G401 (cell line): ENCODE measurements at regions not wholly inside any gene's neighbourhood (a gene's known extent, or its start where the extent isn't known, plus 50 kb on each side); places are given as distances from the start of the nearest gene placed in this dataset.

Source experiments
- DNase-seq: peaks from one replicate; pipeline ENCODE4 v3.0.0-alpha.2; 2015; ENCODE audit warnings: low spot score
- in situ Hi-C: cut with HindIII; loops from 2 replicates; pipeline ENCODE4 v1.10.0; 2016; ENCODE audit warnings: low sequenced_read_pairs, mixed read lengths

DNA sequence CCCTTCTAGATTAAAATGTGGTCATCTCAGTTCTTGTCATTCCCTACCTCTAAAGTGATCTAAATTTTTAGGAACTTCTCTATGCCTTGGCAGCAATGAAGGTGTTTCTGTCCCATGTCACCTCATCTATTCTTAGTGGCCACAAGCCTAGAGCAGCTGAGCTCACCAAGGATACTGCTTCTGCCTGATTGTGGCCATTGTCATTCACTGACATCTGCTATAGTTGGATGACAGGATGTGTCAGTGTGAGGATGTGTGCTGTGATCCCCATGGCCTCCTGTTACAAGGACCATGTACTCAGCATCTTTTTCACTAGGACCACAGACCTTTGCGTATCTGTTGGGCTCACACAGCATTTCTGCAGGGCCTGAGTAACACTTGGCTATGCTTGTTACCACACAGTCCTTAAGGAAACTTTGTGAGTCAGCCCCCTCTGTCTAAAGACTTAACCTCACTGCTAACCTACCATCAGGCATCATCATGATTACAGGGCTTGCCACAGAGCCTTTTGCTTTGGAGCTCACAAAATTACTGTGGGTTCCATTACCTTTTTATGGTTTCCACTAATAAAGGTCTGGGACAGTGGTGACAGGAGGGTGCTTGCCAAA is 421.0 kb downstream of the ADAM29 start:
- no peak for DNase-seq
- in situ Hi-C loops: no loop called here

DNA sequence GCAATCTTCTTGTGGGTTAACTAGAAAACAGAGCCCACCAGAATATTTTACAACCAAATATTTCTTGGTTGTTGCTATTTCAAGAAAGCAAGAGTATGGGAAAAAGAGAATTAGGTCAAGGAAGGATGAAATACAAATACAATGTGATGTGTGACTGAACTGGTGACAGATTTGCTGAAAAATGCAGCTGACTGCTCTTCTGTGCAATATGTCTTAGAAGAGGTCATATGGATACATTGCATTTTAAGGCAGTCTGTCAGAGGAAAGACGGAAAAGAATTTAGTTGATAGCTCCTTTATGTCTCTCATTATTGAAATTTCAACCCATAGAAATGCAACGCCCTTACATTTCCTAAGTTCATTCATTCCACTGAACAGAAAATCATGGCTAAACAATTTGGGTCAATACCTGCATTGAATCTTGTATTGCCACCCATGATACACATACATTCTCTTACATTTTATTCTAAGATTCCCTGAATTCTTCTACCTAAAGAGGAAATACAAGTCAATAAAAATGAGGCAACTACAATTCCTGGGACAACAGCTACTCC is 423.1 kb downstream of the ADAM29 start:
- DNase-seq: no peak
- in situ Hi-C loops: no loop called here

DNA sequence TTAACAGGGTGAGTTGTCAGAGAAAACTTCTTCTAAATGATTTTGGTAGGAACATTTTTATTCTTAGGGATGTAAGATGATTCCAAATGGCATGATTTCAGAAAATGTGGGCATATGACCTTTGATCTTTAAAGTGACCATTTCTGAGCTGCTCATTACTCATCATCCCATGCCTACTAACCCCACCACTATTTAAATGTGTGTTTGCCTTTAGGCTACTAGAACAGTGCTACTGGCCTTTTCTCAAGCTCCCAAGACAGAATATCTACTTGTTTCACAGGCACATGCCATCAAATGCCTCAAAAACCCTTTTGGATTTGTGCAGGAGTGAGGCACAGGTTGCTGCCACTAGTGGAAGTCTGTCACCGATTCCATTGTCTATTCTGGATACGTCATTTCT is 428.2 kb downstream of the ADAM29 start:
- in situ Hi-C loops: no loop called here
- no peak for DNase-seq

DNA sequence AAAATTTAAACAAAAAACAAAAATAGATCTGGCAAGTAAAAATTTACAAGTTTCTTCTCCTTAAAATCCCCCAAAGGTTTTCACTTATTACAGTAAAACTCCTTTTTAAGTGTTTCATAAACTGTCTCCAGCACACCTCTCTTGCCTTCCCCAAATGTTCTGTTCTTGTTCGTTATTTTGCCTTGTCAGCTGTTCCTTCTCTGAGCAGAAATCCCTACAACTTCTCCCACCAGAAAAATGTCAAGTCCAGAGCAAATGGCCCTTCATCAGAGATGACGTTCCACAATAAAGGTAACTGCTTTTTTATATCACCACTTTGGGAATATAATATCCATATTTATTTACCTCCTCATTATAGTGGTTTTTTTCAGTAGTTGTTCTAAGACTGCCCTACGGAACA is 432.1 kb downstream of the ADAM29 start:
- in situ Hi-C loops: no loop called here
- no peak for DNase-seq

DNA sequence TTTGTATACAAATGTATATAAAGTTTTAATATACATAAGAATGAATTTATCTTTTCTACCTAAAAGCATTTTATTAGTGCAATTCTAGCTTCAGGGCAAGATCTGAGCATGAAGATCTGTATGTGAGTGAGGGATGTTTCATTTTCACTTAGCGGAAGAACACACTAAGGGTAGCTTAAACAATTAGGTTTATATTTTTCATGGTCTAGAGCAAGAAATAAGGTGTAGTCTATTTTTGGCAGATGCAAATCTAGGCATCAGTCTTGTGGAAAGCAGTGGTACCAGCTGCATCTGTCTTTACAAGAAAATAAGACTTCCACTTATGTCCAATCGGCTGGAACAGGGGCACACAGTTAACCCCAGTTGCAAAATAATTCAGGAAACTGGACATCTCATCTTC is 433.3 kb downstream of the ADAM29 start:
- in situ Hi-C loops: no loop called here
- no peak for DNase-seq

DNA sequence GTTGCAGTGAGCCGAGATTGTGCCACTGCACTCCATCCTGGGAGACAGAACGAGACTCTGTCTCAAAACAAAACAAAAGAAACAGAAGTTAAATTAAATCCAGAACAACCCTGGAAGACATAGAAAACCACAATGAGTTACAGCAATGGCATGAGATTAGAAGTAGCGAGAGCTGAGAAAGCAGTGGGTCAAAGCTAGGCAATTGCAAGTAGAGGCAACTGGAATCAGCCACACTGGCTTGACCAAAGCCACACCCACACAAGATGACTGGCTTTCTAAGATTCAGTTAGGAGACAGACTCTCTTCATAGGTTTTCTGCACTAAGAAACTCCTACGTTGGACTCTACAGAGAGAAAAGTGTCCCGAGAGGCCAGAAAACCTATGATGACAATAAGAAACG is 443.0 kb downstream of the GPM6A start:
- in situ Hi-C loops: no loop called here
- no peak for DNase-seq

DNA sequence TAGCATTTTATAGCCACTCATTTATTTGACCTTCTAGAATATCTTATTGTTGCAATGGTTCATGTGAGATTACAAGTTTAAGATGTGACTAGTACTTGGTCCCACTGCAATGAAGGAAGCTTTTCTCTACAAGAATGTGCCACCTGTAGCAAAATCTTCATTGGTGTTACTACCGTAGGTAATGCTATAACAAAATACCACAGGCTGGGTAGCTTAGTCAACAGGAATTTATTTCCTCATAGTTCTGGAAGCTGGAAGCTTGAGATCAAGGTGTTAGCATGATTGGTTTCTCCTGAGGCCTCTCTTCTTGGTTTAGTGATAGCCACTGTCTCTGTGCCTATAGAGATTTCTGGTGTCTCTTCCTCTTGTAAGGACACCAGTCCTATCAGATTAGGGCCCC is 441.0 kb downstream of the GPM6A start:
- in situ Hi-C loops: no loop called here
- DNase-seq: no peak

DNA sequence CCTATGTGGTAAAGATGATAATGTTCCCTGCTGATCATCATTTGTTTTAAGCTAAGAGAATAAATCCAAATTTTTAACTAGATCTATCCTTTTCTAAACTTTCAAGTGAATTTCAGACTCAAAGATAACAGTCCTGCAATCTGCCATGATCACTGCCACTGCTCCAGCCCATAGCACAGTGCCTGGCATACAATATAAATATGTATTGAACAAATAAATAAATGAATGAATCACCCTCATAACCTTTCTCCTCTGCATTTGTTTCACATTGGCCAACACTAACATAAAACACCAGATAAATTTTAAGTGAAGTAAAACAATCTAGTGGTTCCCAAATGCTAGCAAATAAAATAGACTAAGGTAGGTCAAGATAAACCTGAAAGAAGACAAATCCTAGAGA is 439.0 kb downstream of the GPM6A start:
- DNase-seq: no peak
- in situ Hi-C loops: no loop called here

DNA sequence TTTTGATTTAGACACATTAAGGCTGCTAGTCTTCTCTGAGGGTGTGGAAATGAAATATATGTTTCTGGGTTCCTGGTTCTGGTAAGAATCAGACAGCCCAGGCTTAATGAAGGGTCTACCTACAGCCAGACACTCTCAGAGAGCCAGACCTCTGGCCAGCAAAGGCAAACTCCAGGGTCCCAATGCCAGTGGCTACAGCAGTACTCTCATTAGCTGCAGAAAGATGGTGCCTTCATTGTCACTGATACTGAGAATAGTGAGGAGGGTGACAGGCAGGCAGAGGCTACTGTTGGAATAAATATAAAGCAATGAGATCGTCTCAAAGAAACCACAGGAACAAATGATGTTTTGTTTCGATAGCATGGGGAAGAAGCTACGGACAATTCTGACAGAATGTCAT is 437.6 kb downstream of the GPM6A start:
- no peak for DNase-seq
- in situ Hi-C loops: no loop called here

DNA sequence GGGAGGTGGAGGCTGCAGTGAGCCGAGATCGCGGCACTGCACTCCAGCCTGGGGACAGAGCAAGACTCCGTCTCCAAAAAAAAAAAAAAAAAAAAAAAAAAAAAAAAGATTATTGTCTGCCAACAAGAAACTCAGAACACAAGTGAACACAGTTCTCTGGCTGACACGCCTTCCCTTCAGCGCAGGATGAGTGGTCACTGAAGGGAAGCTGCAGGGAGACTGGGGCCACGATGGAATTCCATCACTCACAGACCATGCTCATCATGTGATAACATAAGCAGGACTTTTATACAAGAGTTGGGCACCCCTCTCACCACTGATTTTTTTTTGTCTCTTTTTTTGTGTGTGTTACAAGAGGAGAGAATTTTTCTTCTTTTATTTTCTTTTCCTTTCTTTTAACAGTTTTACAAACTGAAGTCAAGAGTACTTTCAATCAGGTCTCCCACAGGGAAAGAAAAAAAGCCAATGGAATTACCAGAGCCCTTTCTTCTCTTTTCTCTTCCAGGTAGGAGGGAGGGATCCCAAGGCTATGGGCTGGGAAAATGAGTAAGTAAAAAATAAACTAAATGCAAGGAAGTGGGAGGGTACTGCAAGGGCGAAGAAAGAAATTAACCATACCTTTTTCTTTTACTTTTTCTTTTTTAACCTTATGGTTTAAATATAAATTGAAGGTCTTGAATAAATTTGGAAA is 435.6 kb downstream of the GPM6A start:
- DNase-seq: no peak
- in situ Hi-C loops: no loop called here

DNA sequence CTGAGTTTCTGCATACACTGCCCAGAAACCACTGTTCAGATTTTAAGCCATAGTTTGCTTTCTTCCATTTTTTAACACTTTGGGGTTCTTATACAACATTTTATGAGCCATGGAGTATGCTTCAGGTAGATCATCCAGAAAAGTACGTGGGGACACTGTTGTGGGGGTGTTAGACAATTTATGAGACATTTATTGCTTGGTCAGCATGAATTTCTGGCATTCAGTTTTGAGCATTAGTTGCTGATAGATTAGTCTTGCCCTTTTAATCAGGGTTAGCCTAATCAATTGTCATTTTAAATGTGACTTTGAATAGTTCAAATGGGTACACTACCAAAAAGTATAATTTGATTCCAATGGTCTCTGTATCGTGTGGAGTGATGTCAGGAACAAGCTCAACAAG is 434.9 kb downstream of the GPM6A start:
- in situ Hi-C loops: no loop called here
- no peak for DNase-seq

DNA sequence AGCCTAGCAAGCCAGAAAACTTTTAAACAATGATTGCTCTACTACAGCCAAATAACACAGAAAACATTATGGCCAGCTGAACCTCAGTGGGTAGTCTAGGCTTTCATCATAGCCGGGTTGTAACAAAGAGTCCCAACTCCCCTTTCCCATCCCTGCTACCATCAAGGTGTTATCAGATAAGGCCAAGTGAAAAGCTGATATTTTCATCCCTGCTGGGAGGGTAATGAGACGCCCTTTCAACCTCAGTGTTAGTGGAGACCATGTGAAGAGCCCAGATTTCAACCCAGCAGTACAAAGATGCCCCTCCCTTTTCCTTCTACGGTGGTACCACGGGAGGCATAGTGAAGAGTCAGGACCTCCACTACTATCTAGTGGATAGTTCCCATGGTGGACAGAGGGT is 433.7 kb downstream of the GPM6A start:
- in situ Hi-C loops: no loop called here
- DNase-seq: no peak

DNA sequence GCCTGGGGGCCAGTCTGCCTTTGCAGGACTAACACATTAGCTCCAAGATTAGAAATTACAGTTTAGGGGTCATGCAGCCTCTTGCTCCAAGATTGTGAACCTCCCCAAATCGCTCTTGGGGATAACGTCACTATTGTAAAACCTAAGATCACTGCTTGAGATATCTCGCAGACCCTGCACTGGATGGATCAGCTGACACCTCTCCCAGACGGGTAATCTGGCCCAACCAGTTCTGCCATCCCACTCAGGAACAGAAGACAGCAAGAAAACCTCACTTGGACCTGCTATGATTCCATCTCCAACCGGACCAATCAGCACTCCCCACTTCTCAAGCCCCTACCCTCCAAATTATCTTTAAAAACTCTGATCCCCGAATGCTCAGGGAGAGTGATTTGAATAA is 431.2 kb downstream of the GPM6A start:
- in situ Hi-C loops: no loop called here
- no peak for DNase-seq

DNA sequence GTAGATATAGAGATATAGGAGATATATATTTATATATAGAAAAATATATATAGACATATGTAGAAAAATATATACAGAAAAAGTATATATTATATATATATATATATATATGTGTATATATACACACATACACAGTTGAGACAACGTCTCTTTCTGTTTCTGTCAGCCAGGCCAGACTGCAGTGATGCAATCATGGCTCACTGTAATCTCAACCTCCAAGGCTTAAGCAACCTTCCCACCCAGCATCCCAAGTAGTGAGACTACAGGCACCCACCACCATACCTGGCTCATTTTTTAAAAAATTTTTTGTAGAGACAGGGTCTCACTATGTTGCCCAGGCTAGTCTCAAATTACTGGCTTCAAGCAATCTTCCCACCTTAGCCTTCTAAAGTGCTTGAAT is 426.3 kb downstream of the GPM6A start:
- no peak for DNase-seq
- in situ Hi-C loops: no loop called here

DNA sequence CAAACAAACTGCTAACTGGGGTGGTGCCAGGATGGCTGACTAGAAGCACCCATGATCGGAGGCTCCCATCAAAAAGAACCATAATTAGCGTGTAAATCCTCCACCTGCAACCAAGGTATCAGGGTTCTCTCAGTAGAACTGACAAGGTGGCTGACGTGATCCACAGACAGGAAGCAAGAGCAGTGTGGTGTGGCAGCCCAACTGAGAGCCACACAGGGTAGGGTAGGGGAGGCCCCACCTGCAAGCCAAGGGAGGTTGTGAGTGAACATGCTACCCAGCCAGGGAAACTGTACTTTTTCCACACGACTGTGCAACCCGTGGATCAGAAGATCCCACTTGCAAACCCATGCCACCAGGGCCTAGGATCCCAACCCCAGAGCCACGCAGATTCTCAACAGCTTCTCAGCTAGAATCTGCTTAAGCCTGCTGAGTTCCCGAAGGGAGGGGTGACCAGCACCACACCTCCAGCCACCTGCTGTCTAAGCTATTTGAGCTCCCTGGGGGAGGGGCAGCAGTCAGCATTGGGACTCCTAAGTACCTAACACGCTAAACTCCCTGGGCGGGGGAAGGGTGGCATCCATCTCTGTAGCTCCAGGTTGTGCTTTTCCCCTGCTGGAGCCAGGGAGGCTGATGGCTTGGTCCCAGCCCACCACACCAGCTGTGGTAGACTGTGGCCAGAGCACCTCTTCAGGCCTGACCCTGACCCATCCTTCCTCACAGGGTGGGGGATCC is 425.1 kb downstream of the GPM6A start:
- no peak for DNase-seq

DNA sequence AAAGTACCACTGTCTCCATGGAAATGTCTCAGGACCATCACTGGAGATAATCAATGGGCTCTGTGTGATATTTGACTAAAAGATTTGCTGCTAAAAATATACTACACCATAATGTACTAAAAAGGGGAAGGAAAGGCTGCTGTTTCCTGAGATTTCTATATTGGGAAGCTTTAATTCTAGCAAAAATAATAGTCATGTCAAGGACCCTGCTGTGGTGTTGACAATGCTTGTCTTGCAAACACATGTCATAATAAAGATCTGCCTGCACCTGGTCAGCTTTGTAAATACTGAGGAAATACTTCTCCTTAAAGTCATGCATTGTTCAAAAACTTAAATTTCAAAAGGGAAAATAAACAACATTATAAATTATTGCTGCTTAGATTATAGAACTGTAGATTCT is 417.9 kb downstream of the GPM6A start:
- no peak for DNase-seq
- in situ Hi-C loops: no loop called here

More for the DNA sequence above, 425.1 kb downstream of the GPM6A start:
- in situ Hi-C loops: no loop called here

DNA sequence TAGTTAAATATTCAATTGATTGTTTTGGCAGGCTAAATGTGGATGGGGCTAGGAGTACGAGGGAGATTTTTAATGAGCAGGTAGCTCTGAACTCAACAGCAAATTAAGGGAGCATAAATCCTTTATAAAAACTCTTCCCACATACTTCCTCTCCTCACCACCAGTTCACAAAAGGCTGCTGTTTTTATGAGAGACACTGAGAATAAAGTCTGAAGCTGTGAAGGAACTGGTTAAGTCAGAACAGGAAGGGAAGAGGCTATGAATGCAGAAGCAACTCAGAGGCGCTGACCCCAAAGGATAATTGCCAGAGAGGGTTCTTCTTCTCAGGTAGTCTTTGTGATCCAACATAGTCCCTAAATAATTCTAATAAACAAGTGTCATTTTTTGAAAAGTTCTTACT is 406.1 kb downstream of the GPM6A start:
- in situ Hi-C loops: no loop called here
- DNase-seq: no peak

DNA sequence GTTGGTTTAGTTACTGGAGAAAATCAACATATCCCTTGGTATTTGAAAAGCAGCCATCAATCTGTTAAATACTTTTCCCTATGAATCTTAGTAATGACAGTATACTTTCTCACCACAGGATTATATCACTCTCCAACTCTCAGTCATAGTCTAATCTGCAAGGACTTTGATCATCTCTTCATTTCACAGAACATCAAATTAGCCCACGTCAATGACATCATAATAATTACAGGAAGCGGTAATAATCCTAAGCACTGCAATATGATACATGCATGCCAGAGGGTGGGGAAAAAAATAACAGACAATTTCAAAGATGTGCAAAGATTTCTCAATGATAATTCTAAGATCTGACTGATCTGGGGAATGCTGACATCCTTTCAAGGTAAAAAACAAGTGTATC is 404.1 kb downstream of the GPM6A start:
- in situ Hi-C loops: no loop called here
- no peak for DNase-seq

DNA sequence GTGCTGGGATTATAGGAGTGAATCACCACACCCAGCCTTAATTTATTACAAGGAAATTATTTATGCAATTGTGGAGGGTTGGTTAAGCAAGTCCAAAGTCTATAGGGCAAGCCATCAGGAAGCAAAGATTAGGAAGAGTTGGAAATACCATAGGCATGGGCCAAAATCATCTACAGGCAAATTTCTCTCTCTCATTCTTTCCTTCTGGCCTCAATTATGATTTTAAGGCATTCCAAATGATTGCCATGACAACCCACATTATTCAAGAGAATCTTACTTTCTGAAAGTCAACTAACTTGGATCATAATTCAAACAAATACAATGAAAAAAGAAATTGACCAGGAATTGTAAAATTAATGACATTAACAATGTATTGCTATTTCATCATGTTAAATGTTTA is 400.8 kb downstream of the GPM6A start:
- no peak for DNase-seq
- in situ Hi-C loops: no loop called here

DNA sequence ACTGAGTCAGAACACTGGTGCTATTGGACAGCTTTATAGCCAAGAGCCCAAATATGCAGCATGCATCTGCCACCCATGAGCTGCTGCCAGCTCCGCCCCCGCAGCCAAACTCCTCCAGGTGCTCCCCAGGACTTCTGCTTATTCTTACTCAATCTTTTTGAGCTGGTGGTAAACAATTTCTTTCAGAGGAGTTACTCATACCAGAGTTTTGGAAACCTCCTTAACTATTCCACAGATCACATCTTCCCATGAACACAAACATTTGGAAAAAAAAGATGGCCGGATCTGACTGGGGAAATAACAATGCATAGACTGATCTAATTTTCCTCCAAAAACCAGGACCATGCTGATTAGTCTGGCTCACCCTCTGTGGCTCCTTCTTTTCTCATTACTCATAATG is 399.9 kb downstream of the GPM6A start:
- DNase-seq: no peak

DNA sequence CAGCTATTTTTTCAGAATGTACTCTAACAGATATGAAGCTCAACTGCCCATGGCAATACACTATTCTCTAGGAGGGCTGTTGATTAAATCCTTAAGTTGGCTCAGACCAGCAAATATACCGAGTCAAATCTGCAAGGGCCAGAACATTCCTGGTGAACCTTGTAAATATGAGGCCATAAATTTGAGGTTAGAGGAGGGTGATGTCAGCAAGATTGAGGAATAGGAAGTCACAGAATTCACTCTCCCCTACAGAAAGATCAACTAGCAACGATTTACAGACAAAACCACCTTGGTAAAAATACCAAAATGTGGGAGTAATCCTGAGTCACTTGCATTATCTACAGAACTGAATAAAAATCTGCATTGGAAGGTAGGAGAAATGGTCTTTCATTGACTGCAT is 399.3 kb downstream of the GPM6A start:
- no peak for DNase-seq
- in situ Hi-C loops: no loop called here

More for the DNA sequence above, 399.9 kb downstream of the GPM6A start:
- in situ Hi-C loops: no loop called here
